ENCODE measurements at regions not wholly inside any gene's neighbourhood (a gene's known extent, or its start where the extent isn't known, plus 50 kb on each side); places are given as distances from the start of the nearest gene placed in this dataset.

DNA sequence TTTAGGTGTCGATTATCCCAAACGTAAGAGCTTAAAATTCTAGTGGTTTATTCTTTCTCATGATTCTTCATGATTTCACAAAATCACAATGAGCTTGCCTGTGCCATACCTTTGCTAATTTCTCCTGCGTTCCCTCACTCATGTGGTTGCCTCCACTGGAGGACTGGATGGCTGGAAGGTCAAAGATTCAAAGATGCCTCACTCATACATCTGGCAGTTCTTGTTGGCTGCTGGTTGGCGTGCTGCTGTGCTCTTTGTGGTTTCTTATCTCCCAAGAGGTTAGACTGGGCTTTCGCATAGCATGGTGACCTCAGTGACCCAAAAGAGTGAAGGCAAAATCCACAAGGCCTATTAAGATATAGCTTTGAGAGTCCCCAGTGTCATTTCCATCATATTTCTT is 877.6 kb upstream of the AUTS2 start:
- TF ChIP-seq CTCF (IDR thresholded peaks at IDR 0.05 in 4 of 5, conservative IDR thresholded peaks at IDR 0.05 in 1 of 5) (no peak), POLR2A (IDR thresholded peaks at IDR 0.05) (no peak)

All from gastrocnemius medialis (tissue), 4 donors.